NOMO-1 treated with dmso at 0.1 percent for 144 hours (cell line): ENCODE measurements at regions not wholly inside any gene's neighbourhood (a gene's known extent, or its start where the extent isn't known, plus 50 kb on each side); places are given as distances from the start of the nearest gene placed in this dataset.
A peak's percentile ranks its signal among the peaks of the same experiment; 100 is the strongest.

Experiments used
- DNase-seq: peaks from one replicate; lab custom pipeline; 2025; ENCODE audit not compliant: unreplicated experiment; lab: John Stamatoyannopoulos, UW

DNA sequence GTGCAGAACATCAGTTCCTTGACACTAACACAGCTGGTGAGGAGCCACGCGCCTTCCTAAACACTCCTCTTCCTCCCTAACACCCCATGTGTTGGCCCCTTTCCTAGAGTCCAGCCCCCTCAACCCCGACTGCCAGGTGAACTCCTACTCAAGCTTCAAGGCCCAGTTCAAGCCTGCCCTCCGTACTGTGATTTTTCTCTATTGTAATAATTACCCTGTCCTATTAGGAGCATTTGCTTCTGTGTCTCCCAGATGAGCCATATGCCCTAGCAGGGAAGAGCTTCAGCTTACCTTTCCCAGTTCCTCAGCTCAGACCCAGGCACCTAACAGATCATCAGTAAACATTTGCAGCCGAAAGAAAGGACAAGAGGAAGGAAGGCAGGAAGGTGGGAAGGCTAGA is 130.6 kb upstream of the SALL3 start:
- DNase-seq: no peak

DNA sequence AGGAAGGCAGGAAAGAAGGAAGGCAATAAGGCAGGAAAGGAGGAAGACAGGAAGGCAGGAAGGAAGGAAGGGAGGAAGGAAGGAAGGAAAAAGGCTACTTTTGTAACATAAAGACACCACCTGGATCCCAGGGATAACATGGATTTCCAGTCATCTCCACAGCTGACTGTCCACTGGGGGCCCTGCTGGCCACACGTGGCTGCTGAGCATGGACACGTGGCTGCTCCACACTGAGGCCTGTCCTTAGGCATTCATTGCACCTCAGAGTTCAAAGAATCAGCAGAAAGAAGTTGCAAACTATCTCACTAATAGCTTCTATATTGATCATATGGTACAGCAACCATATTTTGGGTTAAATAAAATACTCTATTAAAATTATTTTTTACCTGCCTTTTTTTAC is 130.2 kb upstream of the SALL3 start:
- no peak for DNase-seq

DNA sequence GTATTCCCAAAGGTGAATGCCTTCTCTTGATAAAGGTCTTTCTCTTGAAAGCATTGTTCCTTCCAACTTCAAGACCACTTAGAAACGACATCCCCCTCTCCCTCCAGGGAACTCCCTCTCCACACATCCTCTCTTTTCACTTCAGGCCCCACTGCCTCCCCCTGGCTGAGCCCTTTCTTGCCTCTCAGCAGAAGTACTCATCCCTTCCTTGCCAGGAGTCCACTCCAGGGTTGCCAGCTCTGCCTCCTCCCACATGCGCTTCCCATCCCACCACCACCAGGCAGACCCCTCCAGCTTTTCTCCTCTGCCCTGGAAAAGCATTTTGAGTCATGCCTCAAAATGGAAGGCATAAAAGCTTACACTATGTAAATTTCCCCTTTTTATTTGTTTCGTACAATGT is 126.3 kb upstream of the SALL3 start:
- DNase-seq: no peak

DNA sequence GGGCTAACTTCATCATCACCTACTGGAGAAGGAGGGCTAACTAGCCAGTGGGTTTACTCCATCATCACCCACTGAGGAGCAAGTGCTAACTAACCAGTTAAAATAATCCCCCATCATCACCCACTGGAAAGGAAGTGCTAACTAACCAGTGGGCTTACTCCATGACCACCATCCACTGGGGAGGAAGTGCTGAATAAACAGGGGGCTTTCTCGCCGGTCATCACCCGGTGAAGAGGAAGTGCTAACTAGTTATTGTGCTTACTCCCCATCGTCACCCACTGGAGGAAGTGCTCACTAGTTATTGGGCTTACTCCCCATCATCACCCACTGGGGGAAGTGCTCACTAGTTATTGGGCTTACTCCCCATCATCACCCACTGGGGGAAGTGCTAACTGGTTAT is 124.4 kb upstream of the SALL3 start:
- DNase-seq: no peak

DNA sequence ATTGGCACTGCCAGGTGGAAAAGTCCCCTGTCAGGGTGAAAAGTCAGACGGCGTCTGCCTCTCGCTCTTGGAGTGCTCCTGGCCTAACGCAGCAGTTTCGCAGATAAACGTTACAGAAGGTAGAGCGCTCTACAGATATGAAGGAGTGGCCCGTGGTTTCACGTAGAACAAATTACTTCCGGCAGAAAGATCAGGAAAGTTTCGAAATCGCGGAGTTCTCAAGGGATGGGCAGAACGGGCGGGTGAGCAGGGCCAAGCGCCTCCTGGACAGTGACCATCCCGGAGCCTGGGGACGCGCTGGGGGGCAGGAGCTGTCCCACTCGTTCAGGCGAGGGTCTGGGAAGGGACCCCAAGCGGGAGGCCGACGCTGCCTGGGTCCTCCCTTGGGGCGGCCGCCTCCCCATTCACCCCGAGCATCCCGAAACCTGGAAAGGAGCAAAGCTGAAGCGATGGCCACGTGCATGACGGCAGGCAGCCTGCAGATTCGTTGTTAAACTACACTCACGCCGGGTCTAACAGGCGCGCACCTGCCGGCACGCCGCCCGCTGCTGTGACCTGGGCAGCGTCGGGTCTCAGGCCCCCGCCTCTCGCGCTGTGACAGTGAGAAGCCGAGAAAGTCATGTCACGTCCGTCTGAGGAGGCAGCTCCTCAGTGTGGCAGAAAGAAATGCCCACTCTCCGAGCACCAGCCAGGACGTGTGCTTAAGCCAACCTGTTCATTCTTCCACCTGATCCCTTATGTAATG is 122.9 kb upstream of the SALL3 start:
- no peak for DNase-seq

DNA sequence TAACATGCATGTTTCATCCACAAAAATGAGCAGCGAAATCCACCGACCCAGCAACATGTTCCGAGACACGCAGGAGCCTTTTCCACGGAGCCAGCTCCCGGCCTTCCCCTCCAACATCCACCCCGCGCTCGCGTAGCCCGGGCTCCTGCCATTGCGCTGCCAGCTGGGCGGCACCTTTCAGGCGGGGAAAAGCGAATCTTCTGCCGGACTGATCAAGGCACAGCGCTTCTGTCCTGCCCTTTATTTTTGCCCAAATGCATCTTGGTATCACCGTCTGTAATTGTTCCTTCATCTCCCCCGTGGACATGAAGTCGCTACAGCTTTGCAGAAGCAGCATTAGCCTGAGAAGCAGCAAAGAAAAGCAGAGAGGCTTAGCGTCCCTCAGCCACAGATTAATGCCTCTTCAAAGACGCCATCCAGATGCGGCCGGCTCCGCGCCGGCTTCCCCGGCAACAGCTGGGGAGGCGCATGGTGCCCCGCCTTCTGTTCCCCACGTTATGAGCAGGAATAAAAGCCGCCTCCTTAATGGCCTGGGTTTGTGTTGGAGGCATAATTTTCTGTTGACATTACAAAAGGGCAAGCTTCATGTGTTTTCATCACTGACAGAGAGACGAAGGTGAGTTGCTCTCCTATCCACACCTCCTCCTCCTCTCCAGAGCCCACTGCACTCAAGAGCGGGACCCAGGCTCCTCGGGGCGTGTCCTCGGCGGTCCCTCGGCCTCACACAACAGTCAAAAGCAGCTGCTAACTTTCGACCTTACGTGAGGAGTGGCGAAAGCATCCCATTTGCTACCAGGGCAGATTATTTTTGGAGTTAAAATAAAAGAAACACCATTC is 122.1 kb upstream of the SALL3 start:
- DNase-seq: no peak

DNA sequence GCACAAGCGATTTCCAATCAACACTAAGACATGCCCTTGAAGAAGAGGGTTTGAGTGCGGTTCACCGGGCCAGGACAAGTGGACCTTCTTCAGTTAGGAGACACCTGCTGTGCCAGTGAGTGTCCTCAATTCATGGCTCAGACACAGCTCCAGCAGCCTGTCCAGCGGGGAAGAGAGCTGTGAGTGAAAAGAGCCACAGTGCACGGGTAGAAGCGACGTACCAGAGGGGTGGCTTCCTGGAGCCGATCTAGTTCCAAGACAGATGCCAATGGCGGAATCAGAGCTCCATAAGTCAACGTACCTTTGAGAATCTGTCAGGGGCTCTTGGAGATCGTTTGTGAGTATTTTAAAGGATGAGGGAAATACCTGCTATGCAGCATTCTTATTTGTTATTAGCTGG is 119.9 kb upstream of the SALL3 start:
- DNase-seq: no peak

DNA sequence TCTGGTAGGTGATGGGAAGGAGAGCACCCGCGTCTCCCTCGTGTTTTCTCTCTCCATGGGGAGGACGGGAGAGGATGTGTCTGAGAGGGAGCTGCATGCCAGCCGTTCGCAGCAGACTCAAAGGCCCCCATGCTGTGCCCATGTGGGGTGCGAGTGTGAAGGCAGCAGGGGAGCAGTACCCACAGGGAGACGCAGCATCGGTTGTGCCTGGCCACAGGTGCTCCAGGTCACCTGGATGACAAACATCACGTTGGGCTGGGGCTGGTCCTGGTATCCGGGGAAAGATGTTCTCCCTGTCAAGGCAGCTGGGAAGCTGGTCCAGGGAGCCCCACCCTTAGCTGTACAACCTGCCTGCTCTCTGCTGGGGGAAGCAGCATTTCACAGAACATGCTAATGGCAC is 119.5 kb upstream of the SALL3 start:
- no peak for DNase-seq

DNA sequence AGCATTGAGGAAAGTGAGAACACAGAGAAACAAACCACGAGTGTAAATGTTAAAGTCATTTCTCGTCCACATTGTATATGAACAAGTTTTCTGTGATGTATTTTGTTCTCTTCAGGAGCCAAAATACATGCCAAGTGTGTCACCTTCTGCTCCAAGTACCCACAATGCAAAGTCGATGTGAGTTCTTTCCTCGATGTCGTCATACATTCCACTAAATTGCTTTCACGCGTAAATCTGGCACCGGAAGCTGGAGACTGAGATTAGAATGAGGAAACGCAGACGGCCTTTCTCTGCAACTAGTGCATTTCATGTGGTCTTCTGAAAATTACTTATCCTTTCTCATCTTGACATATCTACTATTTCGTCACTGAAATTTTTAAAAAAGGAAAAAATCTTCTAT is 118.5 kb upstream of the SALL3 start:
- no peak for DNase-seq

DNA sequence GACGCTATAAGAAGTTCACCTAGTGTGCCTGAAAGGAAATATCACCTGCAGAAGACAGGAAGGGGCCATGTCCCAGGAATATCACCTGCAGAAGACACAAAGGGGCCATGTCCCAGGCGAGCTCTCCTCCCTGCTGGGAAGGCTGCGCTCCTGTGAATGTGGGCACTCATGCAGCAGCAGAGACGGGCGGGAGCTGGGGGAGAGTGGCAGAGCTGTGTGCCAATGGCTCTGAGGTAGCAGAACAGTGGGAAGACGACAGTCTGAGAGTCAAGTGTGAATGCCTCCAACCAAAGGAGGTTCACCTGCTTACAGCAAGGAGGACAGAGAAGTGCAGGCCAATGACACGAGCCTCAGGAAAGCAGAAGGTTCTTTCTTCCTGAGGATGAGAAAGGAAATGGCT is 117.9 kb upstream of the SALL3 start:
- no peak for DNase-seq

DNA sequence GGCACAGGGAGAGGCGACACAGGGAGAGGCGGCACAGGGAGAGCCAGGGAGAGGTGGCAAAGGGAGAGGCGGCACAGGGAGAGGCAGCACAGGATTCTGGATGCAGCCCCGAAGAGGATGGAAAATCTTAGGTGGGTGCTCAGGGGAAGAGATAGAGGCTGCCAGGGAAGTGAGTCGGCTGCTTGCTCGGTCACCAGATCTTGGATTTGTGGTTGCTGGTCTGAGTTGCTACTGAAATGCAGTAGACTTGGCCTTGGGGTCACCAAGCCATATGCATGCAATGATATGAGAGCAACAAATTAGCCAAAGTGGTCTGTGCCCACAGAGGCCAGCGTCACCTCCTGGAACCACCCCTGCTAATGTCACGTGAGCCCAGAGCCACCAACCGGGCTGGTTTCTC is 117.2 kb upstream of the SALL3 start:
- no peak for DNase-seq

DNA sequence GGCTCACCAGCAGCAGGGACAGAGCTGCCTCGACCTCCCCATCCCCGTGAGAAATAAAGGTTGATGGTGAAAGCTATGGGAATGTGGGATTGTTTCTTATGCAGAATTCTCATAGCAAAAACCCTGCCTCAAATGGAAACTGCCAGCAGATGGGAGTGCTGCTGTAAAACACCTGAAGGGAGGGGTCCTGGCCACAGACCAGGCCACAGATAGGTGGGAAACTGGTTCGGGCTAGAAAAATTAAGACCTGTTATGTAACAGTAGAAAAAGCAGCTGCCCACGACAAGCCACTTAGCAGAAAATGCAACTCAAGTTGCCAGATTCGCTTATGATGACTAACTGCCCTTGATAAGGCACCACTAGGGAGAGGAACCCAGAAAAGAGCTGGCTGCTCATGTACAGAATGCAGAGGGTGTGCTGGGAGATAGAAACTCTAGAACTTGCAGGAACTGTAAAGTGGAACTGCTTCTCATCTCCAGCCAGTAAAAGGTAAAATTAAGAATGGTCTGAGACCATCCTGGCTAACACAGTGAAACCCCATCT is 114.5 kb upstream of the SALL3 start:
- DNase-seq: no peak

DNA sequence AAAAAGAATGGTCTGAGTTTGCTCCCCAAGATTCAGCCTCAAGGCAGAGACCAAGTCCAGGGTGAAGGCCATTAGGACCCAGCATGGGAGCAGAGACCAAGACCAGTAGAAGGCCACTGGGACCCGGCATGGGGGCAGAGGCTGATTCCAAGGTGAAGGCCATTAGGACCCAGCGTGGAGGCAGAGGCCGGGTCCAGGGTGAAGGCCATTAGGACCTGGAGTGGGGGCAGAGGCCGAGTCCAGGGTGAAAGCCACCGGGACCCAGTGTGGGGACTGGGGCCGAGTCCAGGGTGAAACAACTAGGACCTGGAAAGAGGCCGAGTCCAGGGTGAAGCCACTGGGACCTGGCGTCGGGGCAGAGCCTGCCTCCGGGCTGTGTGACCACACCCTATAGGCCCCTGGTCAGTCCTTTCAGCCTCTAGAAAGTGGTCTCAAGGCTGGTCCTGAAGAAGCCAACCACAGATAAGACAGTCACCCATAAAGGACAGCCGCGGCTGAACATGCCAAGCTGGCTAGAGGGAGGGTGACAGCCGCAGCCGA is 113.8 kb upstream of the SALL3 start:
- no peak for DNase-seq

DNA sequence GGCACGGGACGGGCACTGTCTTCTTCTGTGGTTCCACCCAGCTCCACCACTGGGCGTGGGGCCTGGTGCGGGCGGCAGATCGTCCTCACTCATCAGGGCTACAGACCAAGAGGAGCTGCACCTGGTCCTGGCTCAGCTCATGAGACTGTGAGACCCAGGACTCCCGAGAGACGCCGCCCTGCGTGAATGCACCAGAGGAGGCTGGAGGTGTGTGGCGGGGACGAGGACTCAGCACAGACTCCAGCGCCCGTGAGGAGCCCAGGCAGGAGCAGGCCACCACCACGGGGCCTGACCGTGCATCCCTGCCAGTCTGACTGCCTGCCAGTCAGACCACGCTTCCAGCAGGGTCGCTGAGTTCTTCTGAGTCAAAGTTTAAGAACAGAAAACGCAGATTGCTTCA is 112.5 kb upstream of the SALL3 start:
- no peak for DNase-seq

DNA sequence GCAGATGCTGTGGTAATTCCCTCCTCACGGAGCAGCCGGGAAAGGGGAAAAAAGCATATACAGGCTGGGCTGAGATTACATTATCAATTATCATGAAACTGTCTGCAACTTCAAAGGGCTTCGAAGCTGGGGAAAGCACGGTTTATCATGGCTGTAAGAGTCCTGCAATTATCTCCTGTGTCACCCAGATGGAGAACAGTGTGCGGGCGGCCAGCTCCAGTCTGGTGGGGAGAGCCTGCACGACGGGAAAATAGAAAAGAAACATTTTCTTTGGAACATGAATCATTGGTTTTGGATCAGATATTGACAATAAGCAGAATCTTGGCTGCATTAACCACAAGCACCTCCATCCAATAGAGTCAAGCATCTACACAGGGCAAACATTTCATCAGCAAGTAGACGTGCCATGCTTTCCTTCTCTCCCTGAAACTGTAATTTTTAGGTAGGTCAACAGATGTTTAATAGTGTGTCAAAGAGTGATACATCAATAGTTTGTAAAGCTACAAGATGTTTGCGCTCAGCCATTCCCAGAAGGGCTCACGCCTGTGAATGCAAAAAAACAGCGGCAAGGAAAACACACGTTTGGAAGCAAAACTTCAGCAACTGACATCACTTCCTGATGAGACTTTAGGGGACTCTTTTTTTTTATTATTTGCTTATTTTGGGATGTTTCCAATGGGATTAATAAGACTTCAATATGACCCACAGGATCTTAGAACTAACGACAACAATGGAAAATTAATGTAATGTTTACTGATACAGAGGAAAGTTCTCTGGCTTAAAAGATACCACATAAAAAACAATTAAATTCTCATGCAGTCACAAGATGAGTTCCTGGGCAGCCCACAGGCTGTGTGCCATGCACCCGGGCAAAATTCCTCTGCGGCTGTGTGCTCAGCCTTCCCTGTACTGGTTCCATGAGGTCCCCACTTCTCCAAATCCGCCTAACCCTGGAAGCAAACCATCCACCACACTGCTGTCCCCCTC is 111.0 kb upstream of the SALL3 start:
- DNase-seq: no peak

DNA sequence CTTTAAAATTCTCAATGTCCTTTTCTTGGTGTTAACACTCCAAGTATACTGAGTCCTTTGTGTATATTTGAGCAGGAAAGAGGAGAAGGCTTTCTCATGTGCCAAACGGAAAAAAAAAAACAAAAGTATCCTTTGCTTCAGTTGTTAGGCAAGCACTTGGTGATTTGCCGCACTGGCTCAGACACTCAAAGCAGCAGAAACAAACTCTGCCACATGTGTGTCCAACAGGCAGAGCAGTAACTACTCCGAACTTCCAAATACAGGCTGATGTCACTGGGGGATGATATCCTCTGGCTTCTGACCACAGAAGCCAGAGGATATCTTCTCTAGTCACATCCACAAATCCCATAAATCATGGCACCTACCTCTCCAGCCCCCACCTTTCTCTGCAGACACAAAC is 108.0 kb upstream of the SALL3 start:
- DNase-seq: no peak

DNA sequence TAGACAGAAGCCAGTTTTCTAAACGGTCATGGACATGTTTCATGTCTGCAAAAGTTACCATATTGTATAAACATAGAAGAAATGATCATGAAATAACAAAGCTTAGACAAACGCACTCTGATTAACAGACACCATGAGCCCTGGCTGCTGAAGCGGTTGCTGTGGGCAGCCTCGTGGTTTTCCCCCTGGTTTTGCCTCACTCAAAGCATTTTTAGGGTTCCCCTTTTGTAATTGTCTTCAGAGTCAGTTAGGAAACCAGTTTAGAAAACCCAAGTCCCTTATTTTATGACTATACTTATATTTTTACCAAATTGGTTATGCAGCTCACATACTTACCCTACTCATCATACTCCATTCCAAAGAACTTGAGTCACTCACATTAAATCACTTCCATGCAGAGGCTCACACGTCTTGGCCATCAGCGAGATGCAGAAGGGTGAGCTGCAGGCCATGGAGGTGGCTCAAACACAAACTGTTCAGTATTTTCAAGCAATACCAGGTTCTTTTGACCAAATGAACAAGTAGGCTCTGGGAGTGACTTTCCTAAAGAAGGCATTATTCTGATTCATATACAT is 105.6 kb upstream of the SALL3 start:
- DNase-seq: peak; percentile 16

DNA sequence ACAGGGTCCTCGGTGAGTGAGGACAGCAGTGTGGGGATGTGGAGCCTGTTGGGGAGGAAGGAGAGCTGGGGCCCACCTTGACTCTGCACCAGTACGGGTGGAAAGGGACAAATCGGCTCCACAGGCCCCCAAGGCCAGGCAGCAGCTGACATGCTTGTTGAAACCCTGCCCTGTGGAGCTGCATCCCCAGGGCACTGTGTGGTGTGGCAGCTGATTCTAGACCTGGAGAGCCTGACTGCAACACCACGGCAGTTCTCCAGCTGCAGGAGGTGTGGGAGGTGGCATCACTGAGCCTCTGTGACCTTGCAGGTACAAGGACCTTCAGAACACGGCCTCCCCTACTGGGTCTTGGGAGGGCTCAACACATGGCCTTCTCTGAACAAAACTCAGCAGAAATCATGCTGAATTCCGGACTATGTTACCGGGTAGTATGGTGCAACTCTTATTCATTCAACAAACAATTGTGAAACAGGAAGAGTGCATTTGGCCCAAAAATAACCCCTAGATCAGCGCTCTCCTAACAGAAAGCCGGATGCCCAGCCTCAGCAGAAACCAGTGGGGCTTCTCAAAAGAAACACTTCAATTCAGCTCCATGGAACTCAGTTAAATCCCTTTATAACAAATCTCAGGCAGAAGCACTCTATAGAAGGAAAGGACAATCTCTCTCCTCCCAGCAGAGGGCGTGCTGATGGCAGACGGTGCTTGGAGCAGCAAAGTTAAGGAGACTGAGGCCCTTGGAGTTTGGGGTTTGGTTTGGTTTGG is 104.4 kb upstream of the SALL3 start:
- DNase-seq: peak; percentile 32

DNA sequence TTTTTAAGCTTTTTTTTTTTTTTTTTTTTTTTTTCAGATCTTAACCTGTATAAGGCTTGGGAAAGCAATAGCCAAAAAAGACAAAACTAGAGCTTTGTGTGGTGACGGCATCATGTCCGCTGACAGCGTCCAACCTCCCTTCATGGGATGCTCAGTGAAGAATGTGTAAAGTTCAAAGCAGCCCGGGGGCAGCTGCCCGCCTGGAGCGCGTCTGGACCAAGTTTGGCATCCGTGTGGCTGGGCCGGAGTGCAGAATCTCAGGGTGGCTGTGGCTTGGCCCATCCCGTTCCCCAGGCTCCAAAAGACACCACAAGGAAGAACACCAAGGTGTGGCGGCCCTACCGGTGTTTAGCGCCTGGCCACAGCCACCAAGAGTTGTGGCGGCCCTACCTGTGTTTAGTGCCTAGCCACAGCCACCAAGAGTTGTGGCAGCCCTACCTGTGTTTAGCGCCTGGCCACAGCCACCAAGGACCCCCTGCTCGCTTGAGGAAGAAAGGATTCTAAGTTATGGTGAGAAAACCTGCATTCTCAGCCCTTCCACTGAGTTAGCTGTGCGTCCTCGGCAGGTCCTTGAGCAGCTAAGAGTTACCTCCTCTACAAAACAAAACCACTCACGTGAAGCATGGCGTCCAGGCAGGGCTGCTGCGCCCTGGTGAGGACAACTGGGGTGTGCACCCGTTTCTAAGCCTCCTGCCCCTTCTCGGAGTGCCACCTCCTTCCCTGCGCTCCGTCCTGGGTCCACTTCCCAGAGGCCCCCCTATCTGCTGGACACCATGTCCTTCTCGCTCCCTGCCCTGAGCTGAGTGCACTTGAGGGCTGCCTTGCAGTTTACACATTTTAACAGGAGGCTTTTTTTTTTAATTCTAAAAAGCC is 103.6 kb upstream of the SALL3 start:
- no peak for DNase-seq
